ENCODE measurements at regions not wholly inside any gene's neighbourhood (a gene's known extent, or its start where the extent isn't known, plus 50 kb on each side); places are given as distances from the start of the nearest gene placed in this dataset.

GRCh38 chr1:200354243-200354642 lies 55.6 kb downstream of the ZNF281 start:
- Histone ChIP-seq H3K4me1 (peaks cover 8% of the 10 kb centered on the region), H3K27me3 (ENCODE audit: low read depth) (no peaks in the 10 kb centered on the region), H3K9me3 (replicated peaks) (no peaks in the 10 kb centered on the region), H3K36me3 (no peaks in the 10 kb centered on the region), H3K4me3 (no peak overlapping the region), H3K27ac (replicated peaks) (no peak overlapping the region)
- intact Hi-C loops (cut with micrococcal nuclease) = no loop called here
- DNase-seq = no peak
- TF ChIP-seq CTCF (IDR thresholded peaks at IDR 0.05; ENCODE audit: borderline replicate concordance) = no peak

GRCh38 chr1:200353232-200353631 lies 56.6 kb downstream of the ZNF281 start:
- Histone ChIP-seq H3K27ac (replicated peaks) (no peak overlapping the region), H3K9me3 (replicated peaks) (no peaks in the 10 kb centered on the region), H3K27me3 (ENCODE audit: low read depth) (no peaks in the 10 kb centered on the region), H3K36me3 (no peaks in the 10 kb centered on the region), H3K4me1 (peaks cover 8% of the 10 kb centered on the region), H3K4me3 (no peak overlapping the region)
- TF ChIP-seq CTCF (IDR thresholded peaks at IDR 0.05; ENCODE audit: borderline replicate concordance) = no peak
- DNase-seq = no peak
- intact Hi-C loops (cut with micrococcal nuclease) = no loop called here

DNA sequence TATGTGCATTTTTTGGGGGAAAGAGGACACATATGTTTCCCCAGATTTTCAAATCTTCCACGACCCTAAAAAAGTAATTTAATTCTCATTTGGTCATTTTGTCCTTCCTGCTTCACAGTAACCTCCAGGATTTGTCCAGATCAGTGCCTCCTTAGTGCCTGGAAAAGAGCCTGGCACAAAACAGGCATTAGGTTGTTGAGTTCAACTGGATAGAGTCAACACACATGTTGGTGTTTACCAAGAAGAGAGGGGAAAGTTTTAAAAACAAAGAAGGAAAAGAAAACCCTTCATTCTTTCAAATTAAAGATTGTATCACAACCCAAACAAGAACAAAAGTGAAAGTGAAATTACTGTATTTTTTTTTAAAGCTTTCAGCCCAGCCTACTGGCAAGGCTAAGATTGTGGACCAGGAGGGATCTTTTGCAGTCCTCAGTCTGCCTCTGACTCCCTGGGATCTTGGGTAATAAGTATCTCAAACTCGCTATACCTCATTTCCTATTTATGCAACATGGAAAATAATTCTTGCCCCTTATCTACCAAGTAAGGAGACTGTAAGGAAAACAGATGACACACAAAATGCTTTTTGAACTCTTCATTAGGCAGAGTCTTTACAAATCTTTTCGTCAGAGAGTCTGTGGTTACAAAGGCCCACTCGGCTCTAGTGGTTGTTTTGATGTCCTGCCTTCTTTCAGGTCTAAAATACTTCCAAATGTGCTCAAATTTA lies 57.8 kb downstream of the ZNF281 start:
- Histone ChIP-seq H3K9me3 (replicated peaks) (no peaks in the 10 kb centered on the region), H3K27ac (replicated peaks) (no peak overlapping the region), H3K4me3 (peak overlapping the region; percentile 1), H3K27me3 (ENCODE audit: low read depth) (no peaks in the 10 kb centered on the region), H3K4me1 (peaks cover 8% of the 10 kb centered on the region), H3K36me3 (no peaks in the 10 kb centered on the region)
- TF ChIP-seq CTCF (IDR thresholded peaks at IDR 0.05; ENCODE audit: borderline replicate concordance) = no peak
- DNase-seq = no peak
- intact Hi-C loops (cut with micrococcal nuclease) = no loop called here

- H3K4me3 ChIP-seq = peak overlapping the region; percentile 1
- TF ChIP-seq CTCF (IDR thresholded peaks at IDR 0.05; ENCODE audit: borderline replicate concordance) = no peak
- H3K27ac ChIP-seq (replicated peaks) = no peak overlapping the region
These were observed 58.4 kb downstream of the ZNF281 start for GRCh38 chr1:200351425-200351824.

DNA sequence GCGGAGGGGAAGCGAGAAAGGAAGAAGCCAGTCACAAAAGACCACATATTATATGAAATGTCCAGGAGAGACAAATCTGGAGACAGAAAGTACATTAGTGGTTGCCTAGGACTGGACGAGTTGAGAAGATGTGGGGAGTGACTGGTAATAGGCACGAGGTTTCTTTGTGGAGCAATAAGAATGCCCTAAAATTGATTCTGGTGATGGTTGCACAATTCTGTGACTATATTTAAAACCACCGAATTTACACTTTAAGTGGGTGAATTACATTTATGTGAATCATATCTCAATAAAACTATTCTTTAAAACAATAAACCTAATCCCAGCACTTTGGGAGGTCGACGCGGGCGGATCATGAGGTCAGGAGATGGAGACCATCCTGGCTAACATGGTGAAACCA lies 63.1 kb downstream of the ZNF281 start:
- H3K4me1 ChIP-seq = peaks cover under 1% of the 10 kb centered on the region
- intact Hi-C loops (cut with micrococcal nuclease) = no loop called here
- TF ChIP-seq CTCF (IDR thresholded peaks at IDR 0.05; ENCODE audit: borderline replicate concordance) = no peak

More at GRCh38 chr1:200351425-200351824, 58.4 kb downstream of the ZNF281 start:
- intact Hi-C loops (cut with micrococcal nuclease) = no loop called here
- Histone ChIP-seq H3K36me3 (no peaks in the 10 kb centered on the region), H3K9me3 (replicated peaks) (no peaks in the 10 kb centered on the region), H3K4me1 (peaks cover 8% of the 10 kb centered on the region), H3K27me3 (ENCODE audit: low read depth) (no peaks in the 10 kb centered on the region)
- no peak for DNase-seq

More for the DNA sequence above, 63.1 kb downstream of the ZNF281 start:
- no peak overlapping the region for H3K27ac ChIP-seq (replicated peaks)
- no peaks in the 10 kb centered on the region for H3K9me3 ChIP-seq (replicated peaks)
- DNase-seq = no peak
- H3K36me3 ChIP-seq = no peaks in the 10 kb centered on the region
- no peak overlapping the region for H3K4me3 ChIP-seq
- H3K27me3 ChIP-seq (ENCODE audit: low read depth) = no peaks in the 10 kb centered on the region
